ENCODE measurements at regions not wholly inside any gene's neighbourhood (a gene's known extent, or its start where the extent isn't known, plus 50 kb on each side); places are given as distances from the start of the nearest gene placed in this dataset.

GRCh38 chr3:176183181-176183580 is 1014.1 kb downstream of the TBL1XR1 start:
- TF ChIP-seq CTCF (IDR thresholded peaks at IDR 0.05; ENCODE audit: poor library complexity) (no peak), EZH2phosphoT487 (IDR thresholded peaks at IDR 0.05; ENCODE audit: low read depth, severe bottlenecking, unreplicated experiment) (no peak), EZH2 (IDR thresholded peaks at IDR 0.05; ENCODE audit: borderline replicate concordance) (no peak)

Data from hepatocyte (in vitro differentiated cells).